ENCODE measurements at regions not wholly inside any gene's neighbourhood (a gene's known extent, or its start where the extent isn't known, plus 50 kb on each side); places are given as distances from the start of the nearest gene placed in this dataset.

- TF ChIP-seq, protein P1, sequence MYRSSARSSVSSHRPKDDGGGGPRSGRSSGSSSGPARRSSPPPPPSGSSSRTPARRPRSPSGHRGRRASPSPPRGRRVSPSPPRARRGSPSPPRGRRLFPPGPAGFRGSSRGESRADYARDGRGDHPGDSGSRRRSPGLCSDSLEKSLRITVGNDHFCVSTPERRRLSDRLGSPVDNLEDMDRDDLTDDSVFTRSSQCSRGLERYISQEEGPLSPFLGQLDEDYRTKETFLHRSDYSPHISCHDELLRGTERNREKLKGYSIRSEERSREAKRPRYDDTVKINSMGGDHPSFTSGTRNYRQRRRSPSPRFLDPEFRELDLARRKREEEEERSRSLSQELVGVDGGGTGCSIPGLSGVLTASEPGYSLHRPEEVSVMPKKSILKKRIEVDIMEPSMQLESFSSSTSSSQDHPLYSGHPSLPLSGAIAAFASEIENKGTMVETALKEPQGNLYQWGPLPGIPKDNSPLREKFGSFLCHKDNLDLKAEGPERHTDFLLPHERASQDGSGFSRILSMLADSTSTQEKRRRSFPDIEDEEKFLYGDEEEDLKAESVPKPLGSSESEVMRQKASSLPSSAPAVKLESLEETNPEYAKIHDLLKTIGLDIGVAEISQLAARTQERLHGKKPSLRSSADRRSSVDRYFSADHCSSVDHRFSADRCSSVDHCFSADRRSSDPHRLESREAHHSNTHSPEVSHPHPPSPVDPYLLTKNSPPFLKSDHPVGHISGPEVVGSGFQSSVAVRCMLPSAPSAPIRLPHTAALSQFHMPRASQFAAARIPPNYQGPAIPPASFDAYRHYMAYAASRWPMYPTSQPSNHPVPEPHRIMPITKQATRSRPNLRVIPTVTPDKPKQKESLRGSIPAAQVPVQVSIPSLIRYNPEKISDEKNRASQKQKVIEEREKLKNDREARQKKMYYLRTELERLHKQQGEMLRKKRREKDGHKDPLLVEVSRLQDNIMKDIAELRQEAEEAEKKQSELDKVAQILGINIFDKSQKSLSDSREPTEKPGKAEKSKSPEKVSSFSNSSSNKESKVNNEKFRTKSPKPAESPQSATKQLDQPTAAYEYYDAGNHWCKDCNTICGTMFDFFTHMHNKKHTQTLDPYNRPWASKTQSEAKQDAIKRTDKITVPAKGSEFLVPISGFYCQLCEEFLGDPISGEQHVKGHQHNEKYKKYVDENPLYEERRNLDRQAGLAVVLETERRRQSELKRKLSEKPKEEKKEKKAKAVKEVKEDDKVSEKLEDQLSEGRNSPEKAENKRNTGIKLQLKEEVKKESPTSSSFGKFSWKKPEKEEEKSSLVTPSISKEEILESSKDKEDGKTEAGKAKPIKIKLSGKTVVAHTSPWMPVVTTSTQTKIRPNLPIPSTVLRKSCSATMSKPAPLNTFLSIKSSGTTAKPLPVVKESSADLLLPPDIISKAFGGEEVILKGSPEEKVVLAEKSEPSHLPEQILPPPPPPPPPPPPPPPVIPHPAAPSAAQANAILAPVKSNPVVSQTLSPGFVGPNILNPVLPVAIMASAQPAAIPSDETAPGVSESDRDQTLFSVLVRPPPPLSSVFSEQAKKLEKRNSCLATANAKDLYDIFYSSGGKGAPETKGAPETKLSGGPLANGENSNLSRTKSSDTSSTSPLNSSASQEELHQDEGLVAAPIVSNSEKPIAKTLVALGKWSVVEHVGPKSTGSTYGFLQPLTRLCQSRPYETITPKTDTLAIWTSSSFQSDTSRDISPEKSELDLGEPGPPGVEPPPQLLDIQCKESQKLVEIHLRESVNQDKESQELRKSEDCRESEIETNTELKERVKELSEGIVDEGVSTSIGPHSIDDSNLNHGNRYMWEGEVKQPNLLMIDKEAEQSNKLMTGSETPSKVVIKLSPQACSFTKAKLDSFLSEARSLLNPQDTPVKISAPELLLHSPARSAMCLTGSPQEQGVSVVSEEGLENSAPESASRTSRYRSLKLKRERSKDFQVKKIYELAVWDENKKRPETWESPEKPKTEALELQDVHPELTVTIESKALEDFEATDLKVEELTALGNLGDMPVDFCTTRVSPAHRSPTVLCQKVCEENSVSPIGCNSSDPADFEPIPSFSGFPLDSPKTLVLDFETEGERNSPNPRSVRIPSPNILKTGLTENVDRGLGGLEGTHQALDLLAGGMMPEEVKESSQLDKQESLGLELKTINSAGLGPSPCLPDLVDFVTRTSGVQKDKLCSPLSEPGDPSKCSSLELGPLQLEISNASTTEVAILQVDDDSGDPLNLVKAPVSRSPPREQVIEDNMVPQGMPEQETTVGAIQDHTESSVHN (CRISPR knock-in tag; IDR thresholded peaks at IDR 0.05), result no peak
- TF ChIP-seq, protein P2, sequence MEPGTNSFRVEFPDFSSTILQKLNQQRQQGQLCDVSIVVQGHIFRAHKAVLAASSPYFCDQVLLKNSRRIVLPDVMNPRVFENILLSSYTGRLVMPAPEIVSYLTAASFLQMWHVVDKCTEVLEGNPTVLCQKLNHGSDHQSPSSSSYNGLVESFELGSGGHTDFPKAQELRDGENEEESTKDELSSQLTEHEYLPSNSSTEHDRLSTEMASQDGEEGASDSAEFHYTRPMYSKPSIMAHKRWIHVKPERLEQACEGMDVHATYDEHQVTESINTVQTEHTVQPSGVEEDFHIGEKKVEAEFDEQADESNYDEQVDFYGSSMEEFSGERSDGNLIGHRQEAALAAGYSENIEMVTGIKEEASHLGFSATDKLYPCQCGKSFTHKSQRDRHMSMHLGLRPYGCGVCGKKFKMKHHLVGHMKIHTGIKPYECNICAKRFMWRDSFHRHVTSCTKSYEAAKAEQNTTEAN (CRISPR knock-in tag; conservative IDR thresholded peaks at IDR 0.05), result no peak
- TF ChIP-seq BHLHE40 (IDR thresholded peaks at IDR 0.05; ENCODE audit: low read length) (no peak), SOX6 (IDR thresholded peaks at IDR 0.05) (no peak), SOX6 (CRISPR knock-in tag; IDR thresholded peaks at IDR 0.05) (peak; percentile 97), KDM2A (CRISPR knock-in tag; IDR thresholded peaks at IDR 0.05; ENCODE audit: borderline replicate concordance, low read depth) (no peak), ZUFSP (CRISPR knock-in tag; IDR thresholded peaks at IDR 0.05; ENCODE audit: borderline replicate concordance) (no peak), ZNF616 (CRISPR knock-in tag; IDR thresholded peaks at IDR 0.05; ENCODE audit: low read depth) (no peak), ZFP37 (CRISPR knock-in tag; IDR thresholded peaks at IDR 0.05; ENCODE audit: borderline replicate concordance) (no peak), MED13 (CRISPR knock-in tag; IDR thresholded peaks at IDR 0.05) (no peak), TBX3 (IDR thresholded peaks at IDR 0.05; ENCODE audit: borderline replicate concordance) (no peak)
- TF ChIP-seq, protein P3, sequence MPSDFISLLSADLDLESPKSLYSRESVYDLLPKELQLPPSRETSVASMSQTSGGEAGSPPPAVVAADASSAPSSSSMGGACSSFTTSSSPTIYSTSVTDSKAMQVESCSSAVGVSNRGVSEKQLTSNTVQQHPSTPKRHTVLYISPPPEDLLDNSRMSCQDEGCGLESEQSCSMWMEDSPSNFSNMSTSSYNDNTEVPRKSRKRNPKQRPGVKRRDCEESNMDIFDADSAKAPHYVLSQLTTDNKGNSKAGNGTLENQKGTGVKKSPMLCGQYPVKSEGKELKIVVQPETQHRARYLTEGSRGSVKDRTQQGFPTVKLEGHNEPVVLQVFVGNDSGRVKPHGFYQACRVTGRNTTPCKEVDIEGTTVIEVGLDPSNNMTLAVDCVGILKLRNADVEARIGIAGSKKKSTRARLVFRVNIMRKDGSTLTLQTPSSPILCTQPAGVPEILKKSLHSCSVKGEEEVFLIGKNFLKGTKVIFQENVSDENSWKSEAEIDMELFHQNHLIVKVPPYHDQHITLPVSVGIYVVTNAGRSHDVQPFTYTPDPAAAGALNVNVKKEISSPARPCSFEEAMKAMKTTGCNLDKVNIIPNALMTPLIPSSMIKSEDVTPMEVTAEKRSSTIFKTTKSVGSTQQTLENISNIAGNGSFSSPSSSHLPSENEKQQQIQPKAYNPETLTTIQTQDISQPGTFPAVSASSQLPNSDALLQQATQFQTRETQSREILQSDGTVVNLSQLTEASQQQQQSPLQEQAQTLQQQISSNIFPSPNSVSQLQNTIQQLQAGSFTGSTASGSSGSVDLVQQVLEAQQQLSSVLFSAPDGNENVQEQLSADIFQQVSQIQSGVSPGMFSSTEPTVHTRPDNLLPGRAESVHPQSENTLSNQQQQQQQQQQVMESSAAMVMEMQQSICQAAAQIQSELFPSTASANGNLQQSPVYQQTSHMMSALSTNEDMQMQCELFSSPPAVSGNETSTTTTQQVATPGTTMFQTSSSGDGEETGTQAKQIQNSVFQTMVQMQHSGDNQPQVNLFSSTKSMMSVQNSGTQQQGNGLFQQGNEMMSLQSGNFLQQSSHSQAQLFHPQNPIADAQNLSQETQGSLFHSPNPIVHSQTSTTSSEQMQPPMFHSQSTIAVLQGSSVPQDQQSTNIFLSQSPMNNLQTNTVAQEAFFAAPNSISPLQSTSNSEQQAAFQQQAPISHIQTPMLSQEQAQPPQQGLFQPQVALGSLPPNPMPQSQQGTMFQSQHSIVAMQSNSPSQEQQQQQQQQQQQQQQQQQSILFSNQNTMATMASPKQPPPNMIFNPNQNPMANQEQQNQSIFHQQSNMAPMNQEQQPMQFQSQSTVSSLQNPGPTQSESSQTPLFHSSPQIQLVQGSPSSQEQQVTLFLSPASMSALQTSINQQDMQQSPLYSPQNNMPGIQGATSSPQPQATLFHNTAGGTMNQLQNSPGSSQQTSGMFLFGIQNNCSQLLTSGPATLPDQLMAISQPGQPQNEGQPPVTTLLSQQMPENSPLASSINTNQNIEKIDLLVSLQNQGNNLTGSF (CRISPR knock-in tag; IDR thresholded peaks at IDR 0.05), result no peak
Measured at GRCh38 chr6:27040244-27041042, 207.1 kb upstream of the PRSS16 start (continued).

Data from HepG2 (cell line).